ENCODE measurements at regions not wholly inside any gene's neighbourhood (a gene's known extent, or its start where the extent isn't known, plus 50 kb on each side); places are given as distances from the start of the nearest gene placed in this dataset.
A peak's percentile ranks its signal among the peaks of the same experiment; 100 is the strongest.

GRCh38 chr5:28954074-28954473 is 1915.7 kb upstream of the CDH9 start:
- no peak overlapping the region for H3K27ac Mint-ChIP-seq
- no peaks in the 10 kb centered on the region for H3F3A ChIP-seq (replicated peaks; ENCODE audit: low read depth)
- no peak overlapping the region for H3K4me2 ChIP-seq
- H3K27ac ChIP-seq (ENCODE audit: low read depth): no peak overlapping the region; the same call in 1 of the 2 replicates
- H3K4me1 Mint-ChIP-seq: no peaks in the 10 kb centered on the region; the same call in 2 of the 3 replicates
- H3K4me3 Mint-ChIP-seq: no peak overlapping the region
- no peak overlapping the region for H2AFZ ChIP-seq
- H3K27me3 Mint-ChIP-seq (ENCODE audit: insufficient read depth, low read depth, poor library complexity): no peaks in the 10 kb centered on the region
- H3K4me1 ChIP-seq (ENCODE audit: insufficient read depth): no peaks in the 10 kb centered on the region
- H3K36me3 ChIP-seq (ENCODE audit: insufficient read depth): no peaks in the 10 kb centered on the region
- DNase-seq (ENCODE audit: low spot score): peak; percentile 61
- no peak for TF ChIP-seq ZNF331 (CRISPR knock-in tag; IDR thresholded peaks at IDR 0.05; ENCODE audit: low read depth)
- no peak for TF ChIP-seq STAT1 (IDR thresholded peaks at IDR 0.05; ENCODE audit: unreplicated experiment)
- no peak for TF ChIP-seq JUNB (IDR thresholded peaks at IDR 0.05; ENCODE audit: unreplicated experiment)
- TF ChIP-seq POLR2AphosphoS5 (IDR thresholded peaks at IDR 0.05; ENCODE audit: low read depth): no peak
- H3K9me2 ChIP-seq (ENCODE audit: insufficient read depth): no peaks in the 10 kb centered on the region
- H3K36me3 Mint-ChIP-seq (ENCODE audit: low read depth): peaks cover 16% of the 10 kb centered on the region
- H4K20me1 ChIP-seq (replicated peaks; ENCODE audit: insufficient read depth): no peaks in the 10 kb centered on the region
- peaks cover 18% of the 10 kb centered on the region for H3K9me3 Mint-ChIP-seq
- no peaks in the 10 kb centered on the region for H3K27me3 ChIP-seq (ENCODE audit: insufficient read depth)
- no peak for ATAC-seq
- no peaks in the 10 kb centered on the region for H3K79me2 ChIP-seq (replicated peaks; ENCODE audit: insufficient read depth)
- H3K4me3 ChIP-seq: no peak overlapping the region

DNA sequence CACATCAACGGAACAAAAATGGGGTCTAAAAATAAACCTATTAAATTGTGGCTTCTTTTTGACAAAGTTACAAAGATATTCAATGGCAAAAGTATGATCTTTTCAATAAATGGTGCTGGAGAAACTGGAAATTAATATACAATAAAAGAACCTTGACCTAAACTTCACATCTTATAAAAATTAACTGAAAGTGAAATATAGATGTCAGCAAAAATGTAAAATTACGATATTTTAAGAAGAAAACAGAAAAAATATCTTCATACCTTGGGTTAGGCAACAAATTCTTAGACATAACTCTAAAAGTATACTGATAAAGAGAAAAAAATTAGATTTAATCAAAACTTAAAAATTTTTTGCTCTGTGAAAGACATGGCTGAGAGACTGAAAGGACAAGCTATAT is 1909.5 kb upstream of the CDH9 start:
- Histone ChIP-seq H3K27ac (ENCODE audit: low read depth) (no peak overlapping the region), H3K27me3 (ENCODE audit: insufficient read depth) (no peaks in the 10 kb centered on the region), H3K4me1 (ENCODE audit: insufficient read depth) (no peaks in the 10 kb centered on the region), H3K4me3 (no peak overlapping the region), H3F3A (replicated peaks; ENCODE audit: low read depth) (no peaks in the 10 kb centered on the region), H3K4me2 (no peak overlapping the region), H3K36me3 (ENCODE audit: insufficient read depth) (no peaks in the 10 kb centered on the region), H3K9me2 (ENCODE audit: insufficient read depth) (no peaks in the 10 kb centered on the region), H4K20me1 (replicated peaks; ENCODE audit: insufficient read depth) (no peaks in the 10 kb centered on the region), H2AFZ (no peak overlapping the region), H3K79me2 (replicated peaks; ENCODE audit: insufficient read depth) (no peaks in the 10 kb centered on the region)
- peaks cover 6% of the 10 kb centered on the region for H3K36me3 Mint-ChIP-seq (ENCODE audit: low read depth)
- no peak overlapping the region for H3K4me3 Mint-ChIP-seq
- no peaks in the 10 kb centered on the region for H3K4me1 Mint-ChIP-seq
- no peaks in the 10 kb centered on the region for H3K27me3 Mint-ChIP-seq (ENCODE audit: insufficient read depth, low read depth, poor library complexity)
- H3K27ac Mint-ChIP-seq: no peak overlapping the region
- DNase-seq (ENCODE audit: low spot score) (no peak), ATAC-seq (no peak)
- peaks cover 10% of the 10 kb centered on the region for H3K9me3 Mint-ChIP-seq
- no peak for TF ChIP-seq CREB1 (CRISPR knock-in tag; IDR thresholded peaks at IDR 0.05; ENCODE audit: low read depth)
- TF ChIP-seq EZH2phosphoT487 (IDR thresholded peaks at IDR 0.05; ENCODE audit: unreplicated experiment): no peak
- TF ChIP-seq ZNF462 (CRISPR knock-in tag; IDR thresholded peaks at IDR 0.05): no peak
- no peak for TF ChIP-seq ZNF114 (CRISPR knock-in tag; IDR thresholded peaks at IDR 0.05)
- no peak for TF ChIP-seq REST (IDR thresholded peaks at IDR 0.05; ENCODE audit: unreplicated experiment)
- no peak for TF ChIP-seq CTCF (conservative IDR thresholded peaks at IDR 0.05; ENCODE audit: low read depth in 2 of 2)
- TF ChIP-seq ZNF331 (CRISPR knock-in tag; IDR thresholded peaks at IDR 0.05; ENCODE audit: low read depth): no peak
- TF ChIP-seq EZH2 (IDR thresholded peaks at IDR 0.05; ENCODE audit: low read depth, unreplicated experiment): no peak
- no peak for TF ChIP-seq JUNB (IDR thresholded peaks at IDR 0.05; ENCODE audit: unreplicated experiment)

Data from GM23338 (cell line).